Brain pericyte (primary cell): ENCODE measurements at regions not wholly inside any gene's neighbourhood (a gene's known extent, or its start where the extent isn't known, plus 50 kb on each side); places are given as distances from the start of the nearest gene placed in this dataset.

Experiments
- DNase-seq: peaks from one replicate; pipeline ENCODE4 v3.0.0-alpha.2; 2012; ENCODE audit warnings: low read depth, low spot score

DNA sequence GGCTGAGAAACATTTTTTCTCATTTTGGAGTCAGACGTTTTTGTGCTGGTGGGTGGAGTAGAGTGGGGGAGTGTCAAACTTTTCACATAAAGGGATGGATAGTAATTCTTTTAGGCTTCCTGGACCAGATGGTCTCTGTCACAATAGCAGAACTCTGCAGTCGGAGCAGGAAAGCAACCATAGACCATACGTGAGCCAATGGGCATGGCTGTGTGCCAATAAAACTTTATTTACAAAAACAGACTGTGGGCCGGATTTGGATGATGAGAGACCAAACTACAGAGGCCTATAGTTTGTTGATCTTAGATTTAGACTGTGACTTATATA lies 70.8 kb upstream of the SLC22A23 start:
- DNase-seq: no peak

DNA sequence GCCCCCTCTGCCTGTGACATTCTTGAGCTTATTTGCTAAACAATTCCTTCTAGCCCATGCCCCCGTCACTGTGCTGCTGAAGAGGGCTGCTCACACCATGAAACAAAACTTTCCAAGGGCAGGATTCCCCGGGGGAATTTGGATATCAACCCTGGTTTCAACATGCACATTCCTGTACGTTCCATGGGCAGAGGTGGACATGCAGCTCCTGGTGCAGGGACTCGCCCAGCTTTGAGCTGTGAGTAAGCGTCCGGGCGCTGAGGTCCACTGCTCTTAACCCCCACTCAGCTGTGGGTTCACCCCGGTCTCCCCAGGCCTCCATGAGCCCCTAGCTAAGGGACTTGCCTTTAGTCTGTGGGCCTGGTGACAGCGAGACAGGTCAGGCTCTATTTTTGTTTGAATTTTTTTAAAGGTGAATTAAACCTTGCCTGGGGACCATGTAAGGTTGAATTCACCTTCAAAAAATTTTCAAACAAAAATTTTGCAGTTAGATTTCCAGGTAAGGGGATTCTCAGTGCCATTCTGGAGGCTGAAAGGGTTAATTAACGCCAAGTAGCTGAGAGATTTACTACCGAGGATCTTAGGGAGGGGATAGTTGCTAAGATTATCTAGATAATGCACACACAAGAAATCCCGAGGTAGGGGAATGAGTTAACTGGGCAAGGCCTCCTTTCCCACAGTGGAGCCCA lies 70.3 kb upstream of the SLC22A23 start:
- no peak for DNase-seq

DNA sequence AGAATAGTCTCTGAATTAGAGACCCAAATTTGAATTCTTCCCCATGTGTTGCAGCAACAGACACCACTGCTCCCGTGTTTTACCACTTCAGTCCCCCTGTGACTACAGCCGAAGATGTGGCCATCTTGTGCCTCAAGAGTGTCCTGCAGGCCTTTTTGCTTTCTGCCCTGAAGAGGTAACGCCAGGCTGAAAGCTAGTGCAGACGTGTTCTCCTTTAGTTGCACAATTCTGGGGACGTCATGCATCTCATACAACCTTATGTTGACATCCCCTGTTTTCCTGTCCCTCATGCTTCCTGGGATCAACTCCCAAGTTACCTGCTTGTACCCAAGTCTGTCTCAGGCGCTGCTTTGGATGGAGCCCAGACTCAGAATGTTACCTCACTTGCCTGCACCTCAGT lies 69.1 kb upstream of the SLC22A23 start:
- no peak for DNase-seq

DNA sequence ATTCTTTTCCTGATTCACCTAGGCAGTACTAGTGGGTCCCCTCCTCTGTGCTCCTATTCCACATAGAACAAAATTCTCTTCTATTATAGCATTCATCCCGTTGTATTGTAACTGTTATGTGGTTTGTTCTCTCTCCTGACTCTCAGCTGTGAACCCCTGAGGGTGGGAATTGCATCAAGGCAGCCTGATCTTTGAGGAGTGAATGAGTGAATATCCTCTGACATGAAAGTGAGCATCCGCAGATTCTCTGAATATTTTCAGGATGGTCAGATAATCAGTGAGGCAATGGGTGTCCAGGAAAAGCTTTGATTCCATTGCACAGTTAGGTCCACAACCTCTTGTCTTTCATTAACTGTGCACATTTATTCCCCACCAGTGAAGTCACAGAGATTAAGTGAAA lies 67.6 kb upstream of the SLC22A23 start:
- no peak for DNase-seq

DNA sequence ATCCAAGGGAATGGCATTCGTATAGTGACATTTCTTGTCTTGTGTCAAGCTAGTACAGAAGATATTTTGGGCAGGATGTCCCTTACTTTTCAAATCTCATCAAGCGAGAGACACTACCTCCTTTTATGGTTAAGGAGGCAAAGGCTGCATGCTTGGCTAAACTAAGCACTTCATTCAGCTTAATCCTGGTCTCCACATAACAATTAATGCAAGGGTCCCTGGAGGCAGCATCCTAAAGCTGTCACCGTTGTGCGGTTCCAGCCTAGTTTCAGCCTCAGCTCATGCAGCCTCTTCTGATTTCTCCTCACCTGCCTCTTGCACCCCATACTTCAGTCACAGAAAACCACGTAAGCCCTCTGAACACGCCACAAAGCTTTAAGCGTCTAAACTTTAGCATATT lies 67.1 kb upstream of the SLC22A23 start:
- DNase-seq: no peak

DNA sequence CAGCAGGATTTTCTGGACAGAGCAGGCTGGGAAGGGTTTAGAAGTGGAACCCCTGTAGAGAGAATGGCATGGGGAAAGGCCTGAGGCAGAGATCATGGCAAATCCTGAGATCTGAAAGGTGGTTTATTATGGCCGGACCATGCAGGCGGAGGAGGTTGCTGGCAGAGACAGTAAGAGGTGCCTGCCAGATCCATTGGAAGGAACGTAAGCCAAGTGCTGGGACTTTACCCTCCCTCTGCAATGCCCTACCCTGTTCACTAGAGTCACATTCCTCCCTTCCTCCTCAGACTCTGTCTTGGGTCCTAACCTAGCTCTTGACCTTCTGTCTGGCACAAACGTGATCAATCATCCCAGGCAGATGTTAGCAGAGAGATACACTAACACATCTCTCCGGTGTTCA lies 66.4 kb upstream of the SLC22A23 start:
- no peak for DNase-seq

DNA sequence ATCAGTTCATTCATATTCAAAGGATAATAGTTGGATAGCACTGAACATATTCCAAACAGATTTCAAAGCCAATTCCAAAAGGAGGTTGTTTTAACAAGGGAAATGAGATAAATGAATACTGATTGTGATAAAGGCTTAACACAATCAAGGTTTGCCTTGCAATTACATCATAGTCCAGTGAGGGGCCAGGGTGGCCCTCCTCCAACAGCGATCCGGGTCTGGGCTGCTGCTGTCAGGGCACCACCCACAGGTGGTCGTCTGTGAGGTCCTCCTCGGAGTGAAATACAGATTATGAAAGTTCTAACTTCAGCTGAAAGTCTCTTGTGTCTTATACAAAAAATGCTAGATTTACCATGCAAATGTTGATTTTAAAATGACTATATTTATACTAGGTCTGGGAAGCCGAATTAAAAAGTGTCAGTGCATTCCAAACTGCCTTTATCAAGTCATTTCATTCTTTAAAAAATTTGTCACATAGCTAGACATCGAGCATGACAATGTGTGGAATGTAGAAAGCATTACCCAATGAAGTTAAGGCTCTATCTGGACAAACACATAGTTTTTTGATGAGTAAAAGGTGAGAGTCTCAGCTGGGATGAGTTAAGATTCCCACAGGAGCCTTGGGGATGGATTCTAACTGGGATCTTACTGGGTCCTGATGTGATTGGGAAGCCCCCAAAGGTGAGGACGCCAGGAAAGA lies 65.9 kb upstream of the SLC22A23 start:
- no peak for DNase-seq

DNA sequence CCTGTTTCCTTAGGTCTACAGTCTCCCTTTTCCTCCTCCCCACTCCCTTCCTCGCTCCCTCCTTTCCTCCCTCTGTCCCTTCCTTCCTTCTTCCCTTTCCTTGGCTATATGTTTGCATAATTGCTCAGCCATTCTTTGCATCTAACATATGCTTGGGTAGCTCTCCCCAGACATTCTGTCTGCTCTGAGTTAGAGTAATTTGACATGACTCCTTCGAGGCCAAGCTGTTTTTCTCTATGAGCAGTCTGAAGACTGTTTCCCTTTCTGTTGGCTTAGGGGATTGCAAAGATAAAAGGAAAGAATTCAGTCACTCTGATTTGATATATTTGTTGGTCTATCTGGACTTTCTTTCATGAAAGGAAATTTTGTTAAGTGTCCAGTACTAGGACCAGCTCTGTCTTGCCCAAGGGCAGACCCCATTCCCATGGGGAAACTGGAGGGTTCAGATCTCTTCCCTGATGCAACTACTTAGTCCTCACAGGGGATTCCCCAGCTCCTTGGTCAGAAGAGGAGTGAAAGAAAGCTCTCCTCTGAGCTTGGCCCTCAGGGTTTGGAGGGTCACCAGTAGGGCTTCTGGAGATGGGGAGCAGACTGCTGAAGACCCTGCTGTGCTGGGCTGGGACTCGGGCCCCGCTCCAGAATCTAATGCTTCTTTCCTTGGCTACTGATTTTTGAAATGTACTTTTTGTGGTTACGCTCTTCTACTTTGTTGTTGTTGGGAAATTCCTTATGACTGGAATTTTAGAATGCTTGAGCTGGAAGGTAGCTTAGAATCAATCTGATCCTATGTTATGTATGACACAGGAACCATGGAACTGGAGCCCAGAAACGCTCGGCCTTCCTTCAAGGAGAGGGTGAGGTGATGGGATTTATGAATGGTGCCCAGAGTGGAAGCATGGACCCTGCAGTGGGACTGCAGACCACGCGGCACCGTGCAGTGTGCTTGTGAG lies 63.7 kb upstream of the SLC22A23 start:
- DNase-seq: no peak

DNA sequence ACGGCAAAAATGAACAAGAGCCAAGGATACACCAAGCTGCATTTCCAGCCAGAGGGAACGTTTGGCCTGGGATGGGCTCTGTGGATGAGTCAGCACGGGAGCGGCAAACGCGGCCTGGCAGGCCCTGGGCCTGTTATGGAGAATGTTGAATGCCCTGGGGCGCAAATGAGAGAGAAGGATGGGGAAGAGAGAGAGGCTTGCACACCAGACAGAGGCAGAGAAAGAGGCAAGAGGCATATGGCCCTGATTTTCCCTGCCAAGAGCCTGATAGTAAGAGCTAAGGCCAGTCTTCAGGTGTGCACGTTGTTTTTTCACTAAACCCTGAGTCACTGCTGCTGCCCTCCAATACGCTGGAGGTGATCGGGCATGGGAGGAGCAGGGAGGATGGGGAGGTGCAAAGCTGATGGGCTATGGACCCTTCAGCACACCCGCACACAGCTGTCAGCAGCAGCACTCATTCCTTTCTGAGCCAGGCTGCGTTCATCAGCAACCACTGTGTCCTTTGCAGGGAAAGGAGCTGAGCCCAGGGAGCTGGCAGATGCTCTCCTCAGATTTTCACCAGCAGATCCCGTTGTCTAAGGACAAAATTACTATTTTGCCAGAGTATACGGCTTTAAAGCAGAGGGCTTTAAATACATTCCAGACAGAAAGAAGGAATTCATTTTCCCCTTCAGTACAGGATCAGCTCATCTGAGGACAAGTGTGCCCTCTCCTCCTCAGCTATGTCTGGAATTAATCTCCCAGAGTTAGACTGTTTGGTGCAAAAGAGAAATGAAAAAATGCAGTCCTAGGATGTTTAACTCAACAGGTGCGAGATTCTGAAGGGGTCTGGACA lies 61.7 kb upstream of the SLC22A23 start:
- DNase-seq: no peak

DNA sequence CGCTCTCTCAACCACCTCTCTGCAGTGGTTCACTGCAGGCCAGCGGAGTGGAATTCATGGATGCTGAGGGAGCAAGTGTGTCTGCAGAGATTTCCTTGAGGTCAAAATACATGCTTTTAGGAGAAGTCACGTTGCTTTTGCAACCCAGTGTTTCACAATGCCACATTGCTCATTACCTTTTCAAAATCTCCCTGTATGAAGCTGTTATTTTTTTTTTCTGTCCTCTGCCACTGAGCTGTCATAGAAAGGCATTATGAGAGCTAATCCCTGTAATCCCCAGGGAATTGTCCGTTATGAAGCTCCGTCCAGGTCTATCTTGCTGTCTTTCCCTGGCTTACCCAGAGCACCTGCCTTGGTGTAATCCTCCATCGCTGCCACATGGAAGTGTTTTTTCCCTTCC lies 60.5 kb upstream of the SLC22A23 start:
- no peak for DNase-seq

DNA sequence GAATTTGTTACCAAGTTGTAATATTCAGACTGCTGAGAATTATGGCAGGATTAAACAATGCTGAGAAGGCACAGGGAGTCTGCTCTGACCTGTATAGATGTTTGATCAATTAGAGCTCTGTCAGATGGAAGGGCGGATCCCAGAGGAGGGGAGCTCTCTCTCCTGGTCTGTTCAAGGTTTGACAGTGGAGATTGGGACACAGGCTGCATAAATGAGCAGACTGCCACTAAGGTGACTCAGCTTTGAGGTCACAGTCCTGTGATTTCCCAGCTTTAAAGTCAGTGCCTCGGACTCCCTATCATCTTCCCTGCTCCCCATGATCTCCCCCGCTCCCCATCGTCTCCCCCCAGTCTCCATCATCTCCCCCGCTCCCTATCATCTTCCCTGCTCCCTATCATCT lies 59.2 kb upstream of the SLC22A23 start:
- DNase-seq: no peak

DNA sequence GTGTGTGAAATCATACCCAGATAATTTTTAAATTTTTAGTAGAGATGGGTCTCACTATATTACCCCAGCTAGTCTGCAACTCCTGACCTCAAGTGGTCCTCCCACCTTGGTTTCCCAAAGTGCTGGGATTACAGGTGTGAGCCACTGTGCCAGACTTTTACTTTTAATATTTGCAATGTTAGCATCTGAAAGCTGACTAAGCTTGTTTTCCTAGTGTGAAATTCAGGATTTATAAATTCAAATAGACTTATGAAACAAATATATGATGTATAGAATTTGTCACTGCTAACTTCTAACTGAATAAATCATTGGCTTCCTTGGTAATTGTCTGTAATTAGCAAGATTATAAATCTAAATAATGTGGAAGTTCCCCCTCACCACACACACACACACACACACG lies 58.8 kb upstream of the SLC22A23 start:
- no peak for DNase-seq

DNA sequence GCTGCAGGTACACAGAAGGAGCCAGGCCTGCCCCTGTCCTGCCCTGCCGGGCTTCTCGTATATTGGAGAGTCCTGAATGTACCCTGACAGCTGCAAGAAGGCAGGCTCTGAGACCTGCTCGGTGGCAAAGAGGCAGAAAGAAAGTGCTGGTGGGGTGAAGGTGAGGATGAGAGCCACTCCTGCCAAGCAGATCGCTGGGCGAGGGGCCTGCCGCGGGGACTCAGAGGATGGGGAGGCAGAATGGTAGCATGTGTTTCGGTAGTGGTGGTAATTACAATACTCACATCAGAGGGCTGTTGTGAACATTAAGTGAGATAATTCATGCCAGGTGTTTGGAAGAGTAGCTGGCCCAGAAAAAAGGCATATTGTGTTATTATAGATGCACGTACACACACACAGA lies 56.6 kb upstream of the SLC22A23 start:
- no peak for DNase-seq

DNA sequence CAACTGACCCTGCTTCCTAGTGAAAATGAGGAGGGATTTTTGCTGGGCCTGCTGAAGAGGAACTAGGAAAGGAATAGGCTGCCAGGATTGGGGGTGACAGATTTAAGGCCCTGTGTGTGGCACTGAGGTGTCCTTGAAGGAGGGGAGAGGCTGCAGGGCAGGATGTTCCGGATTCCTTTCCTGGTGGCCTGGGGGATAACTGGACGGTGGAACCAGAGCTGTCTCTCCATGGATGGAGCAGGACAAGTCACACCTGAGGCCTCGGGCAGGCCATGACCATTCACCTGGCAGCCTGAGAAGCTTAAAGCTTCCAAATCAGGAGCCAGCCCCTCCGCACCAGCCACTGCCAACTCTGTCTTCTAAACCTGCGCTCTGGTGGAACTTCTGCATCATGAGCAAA lies 56.0 kb upstream of the SLC22A23 start:
- no peak for DNase-seq

DNA sequence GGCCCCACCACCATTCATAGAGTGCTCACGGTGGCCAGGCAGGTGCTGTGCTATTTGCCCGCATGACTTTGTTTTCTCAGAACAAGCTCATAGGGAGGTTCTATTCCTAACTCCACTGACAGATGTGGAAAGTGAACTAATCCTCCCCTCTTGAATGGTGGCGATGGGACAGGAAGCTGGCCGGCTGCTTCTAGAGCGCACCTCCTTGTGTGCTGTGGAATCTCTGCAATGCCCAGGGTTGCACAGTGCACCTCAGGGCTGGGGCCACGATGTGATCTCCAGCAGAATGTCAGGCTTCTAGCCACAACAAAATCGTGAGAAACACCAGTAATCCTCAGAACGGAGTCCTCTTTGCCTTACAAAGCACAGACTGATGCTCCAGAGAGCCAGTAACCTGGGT lies 53.8 kb upstream of the SLC22A23 start:
- DNase-seq: no peak

DNA sequence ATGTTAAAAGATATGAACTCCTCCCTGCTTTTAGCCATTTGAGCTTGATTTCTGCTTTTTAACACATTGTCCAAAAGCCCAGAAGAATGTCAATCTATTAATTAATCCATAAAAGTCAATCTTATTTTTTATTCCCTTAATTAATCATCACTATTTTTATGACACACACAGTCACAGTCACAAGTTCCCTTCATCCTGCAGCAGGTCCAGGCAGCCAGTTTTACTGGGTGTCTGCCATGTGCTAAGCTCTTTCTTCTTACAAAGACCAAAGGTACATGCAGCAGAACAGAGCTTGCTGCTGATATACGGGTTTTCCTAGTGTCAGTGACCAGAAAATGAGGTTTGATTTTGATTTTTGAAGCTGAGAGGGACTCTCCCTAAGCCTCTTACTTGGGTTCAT lies 53.3 kb upstream of the SLC22A23 start:
- no peak for DNase-seq

DNA sequence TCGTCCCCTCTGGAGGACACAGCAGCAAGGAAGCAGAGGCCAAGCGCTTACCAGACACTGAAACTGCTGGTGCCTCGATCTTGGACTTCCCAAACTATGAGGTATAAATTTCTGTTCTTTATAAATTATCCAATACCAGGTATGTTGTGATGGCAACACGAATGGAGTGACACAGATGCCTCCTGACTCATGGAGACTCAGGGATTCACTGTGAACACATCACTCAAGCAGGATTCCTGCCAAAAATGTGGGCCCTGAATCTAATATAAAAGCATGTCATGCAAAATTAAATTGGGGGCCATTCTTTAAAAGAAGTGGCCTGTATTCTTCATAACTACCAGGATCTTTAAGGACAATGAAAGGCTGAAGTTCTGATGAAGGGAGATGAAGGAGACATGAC lies 52.5 kb upstream of the SLC22A23 start:
- DNase-seq: no peak

DNA sequence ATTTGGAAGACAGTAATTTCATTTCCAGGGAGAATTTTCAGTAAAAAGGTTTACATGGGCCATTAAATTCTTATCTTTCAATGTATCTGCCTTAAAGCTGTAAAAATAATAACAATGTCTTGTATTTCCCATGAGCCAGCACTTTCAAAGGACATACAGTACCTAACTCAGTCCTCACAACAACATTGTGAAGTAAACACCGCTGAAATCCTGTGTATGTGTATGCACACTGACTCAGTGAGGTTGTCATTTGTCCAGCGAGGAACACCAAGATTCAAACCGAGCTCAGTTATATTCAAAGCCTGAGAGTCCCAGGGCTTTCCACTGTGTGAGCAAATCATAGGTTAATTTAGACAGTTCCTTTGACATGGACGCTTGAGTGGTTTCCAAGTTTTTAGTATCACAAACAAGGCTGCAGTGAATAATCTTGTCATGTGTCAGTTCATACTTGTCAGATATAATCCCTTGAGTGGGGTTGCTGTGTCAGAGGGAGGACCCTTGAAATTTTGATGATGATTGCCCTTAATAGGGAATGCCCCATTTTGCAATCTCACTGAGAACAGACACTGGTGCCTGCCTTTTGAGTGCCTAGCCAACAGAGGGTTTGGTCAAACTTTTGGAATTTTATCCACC lies 50.0 kb upstream of the SLC22A23 start:
- DNase-seq: no peak
